OCI-LY3 (cell line): ENCODE measurements at regions not wholly inside any gene's neighbourhood (a gene's known extent, or its start where the extent isn't known, plus 50 kb on each side); places are given as distances from the start of the nearest gene placed in this dataset.

Experiments
- CTCF ChIP-seq: fragments of 200-600, 300-600 bp; sonication (generic); IDR thresholded peaks from 2 replicates; pipeline ENCODE4 v1.5.1; 2014; ENCODE audit warnings: antibody characterized with exemption, low read length, low read depth
- EZH2phosphoT487 ChIP-seq: fragments of 200-600 bp; shearing (Covaris generic); IDR thresholded peaks from 2 replicates; pipeline ENCODE4 v1.6.1; 2018; ENCODE audit warnings: antibody characterized with exemption, mixed run types, low read depth

- TF ChIP-seq CTCF: no peak
- no peak for TF ChIP-seq EZH2phosphoT487
Measured at GRCh38 chr10:125281091-125281490, 120.7 kb upstream of the CTBP2 start.
